PFSK-1 (cell line): ENCODE measurements at regions not wholly inside any gene's neighbourhood (a gene's known extent, or its start where the extent isn't known, plus 50 kb on each side); places are given as distances from the start of the nearest gene placed in this dataset.

Source experiments
- POLR2AphosphoS5 ChIP-seq: IDR thresholded peaks from 2 replicates; pipeline ENCODE4 v1.6.1; 2012; ENCODE audit warnings: low read depth, mild to moderate bottlenecking, control low read depth, low read length, moderate library complexity
- TAF1 ChIP-seq: IDR thresholded peaks from 2 replicates; pipeline ENCODE4 v1.6.1; 2012; ENCODE audit warnings: low read length, control low read depth, borderline replicate concordance; ENCODE audit not compliant: insufficient read depth

DNA sequence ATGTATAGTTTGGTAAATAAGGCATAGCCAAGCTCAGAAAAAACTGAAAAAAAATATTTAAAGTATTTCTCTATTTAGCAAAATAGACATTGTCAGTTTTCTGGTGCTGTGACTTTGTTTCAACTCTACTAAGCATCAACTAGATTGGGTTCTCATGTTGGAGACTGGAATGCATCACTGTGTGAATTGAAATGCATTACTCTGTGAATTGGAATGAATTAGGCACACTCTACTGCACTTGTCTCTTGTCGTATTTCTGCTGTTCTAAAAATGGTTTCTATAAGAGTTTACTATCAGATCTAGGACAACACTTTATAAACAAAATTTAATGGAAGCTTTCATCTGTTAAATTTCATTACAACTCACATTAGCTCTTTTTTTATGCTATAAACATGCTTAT is 1772.2 kb downstream of the MAT2B start:
- TF ChIP-seq POLR2AphosphoS5 = no peak
- no peak for TF ChIP-seq TAF1
